OCI-LY3 (cell line): ENCODE measurements at regions not wholly inside any gene's neighbourhood (a gene's known extent, or its start where the extent isn't known, plus 50 kb on each side); places are given as distances from the start of the nearest gene placed in this dataset.

Experiments used
- CTCF ChIP-seq: fragments of 200-600, 300-600 bp; sonication (generic); IDR thresholded peaks from 2 replicates; pipeline ENCODE4 v1.5.1; 2014; ENCODE audit warnings: antibody characterized with exemption, low read length, low read depth
- EZH2phosphoT487 ChIP-seq: fragments of 200-600 bp; shearing (Covaris generic); IDR thresholded peaks from 2 replicates; pipeline ENCODE4 v1.6.1; 2018; ENCODE audit warnings: antibody characterized with exemption, mixed run types, low read depth

GRCh38 chr12:107418981-107419380 is 266.6 kb upstream of the PWP1 start:
- TF ChIP-seq CTCF (no peak), EZH2phosphoT487 (no peak)
